ENCODE measurements at regions not wholly inside any gene's neighbourhood (a gene's known extent, or its start where the extent isn't known, plus 50 kb on each side); places are given as distances from the start of the nearest gene placed in this dataset.
"Not testable (repeated sequence)": the region's sequence is repeated elsewhere in the genome, so short reads cannot be mapped to it uniquely, and the experiment has no call there.

DNA sequence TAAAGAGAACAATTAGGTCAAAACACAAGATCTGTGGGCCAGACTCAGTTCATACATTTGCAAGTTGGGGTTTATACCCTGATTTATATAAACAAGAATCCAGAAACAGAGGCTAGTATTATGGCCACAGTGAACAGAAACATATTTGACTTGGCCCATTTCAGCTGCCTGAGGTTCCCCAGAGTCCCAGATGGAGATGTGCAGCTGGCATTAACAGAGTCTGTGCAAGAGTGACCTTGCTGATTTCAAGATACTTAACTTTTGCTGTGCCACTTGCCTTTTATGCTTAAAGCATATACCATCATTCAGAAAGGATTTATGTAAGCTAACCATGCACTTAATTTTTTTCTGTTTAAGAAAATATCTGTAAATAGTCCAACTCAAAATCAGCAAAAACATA, 636.3 kb downstream of the TRIB2 start:
- no peak for DNase-seq (ENCODE audit: low read depth, low spot score)

DNA sequence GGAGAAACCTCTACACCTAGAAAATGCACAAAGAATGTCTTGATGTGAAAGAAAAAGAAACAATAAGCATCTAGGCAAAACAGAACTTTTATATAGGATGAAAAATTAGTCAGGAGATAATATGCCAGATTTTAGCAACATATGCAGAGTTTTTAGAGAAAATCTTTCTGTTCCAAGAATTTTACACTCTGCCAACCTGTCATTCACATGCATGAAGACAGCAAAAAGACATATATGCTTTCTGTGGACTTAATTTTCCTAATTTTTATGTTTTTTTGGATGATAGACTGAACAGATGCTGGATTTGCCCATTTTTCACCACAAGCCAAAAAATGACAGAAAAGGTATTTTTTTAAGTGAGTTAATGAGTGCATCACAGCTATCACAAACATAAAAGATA, 637.3 kb downstream of the TRIB2 start:
- no peak for DNase-seq (ENCODE audit: low read depth, low spot score)

DNA sequence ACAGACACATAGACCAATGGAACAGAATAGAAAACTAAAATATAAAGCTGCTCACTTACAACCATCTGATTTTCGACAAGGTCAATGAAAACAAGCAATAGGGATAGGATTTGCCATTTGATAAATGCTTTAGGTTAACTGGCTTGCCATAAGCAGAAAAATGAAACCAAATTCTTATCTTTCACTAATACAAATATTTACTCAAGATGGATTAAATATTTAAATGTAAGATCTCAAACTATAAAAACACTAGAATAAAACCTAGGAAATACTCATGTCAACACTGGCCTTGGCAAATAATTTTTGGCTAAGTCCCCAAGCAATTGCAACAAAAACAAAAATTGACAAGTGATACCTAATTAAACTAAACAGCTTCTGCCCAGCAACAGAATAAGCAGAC, 665.2 kb downstream of the TRIB2 start:
- not testable (repeated sequence) for DNase-seq (ENCODE audit: low read depth, low spot score)

DNA sequence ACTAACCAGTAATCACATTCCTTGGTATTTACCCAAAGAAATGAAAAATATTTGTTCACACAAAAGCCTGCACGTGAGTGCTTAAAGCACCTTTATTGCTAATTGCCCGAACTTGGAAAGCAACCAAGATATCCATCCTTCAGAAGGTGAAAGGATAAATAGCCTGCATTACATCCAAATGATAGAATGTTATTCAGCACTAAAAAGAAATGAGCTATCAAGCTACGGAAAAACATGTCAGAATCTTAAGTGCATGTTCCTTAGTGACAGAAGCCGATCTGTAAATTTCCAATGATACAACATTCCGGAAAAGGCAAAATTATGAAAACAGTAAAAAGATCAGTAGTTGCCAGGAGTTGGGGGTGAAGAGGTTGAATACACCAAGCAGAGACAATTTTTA, 672.4 kb downstream of the TRIB2 start:
- not testable (repeated sequence) for DNase-seq (ENCODE audit: low read depth, low spot score)

DNA sequence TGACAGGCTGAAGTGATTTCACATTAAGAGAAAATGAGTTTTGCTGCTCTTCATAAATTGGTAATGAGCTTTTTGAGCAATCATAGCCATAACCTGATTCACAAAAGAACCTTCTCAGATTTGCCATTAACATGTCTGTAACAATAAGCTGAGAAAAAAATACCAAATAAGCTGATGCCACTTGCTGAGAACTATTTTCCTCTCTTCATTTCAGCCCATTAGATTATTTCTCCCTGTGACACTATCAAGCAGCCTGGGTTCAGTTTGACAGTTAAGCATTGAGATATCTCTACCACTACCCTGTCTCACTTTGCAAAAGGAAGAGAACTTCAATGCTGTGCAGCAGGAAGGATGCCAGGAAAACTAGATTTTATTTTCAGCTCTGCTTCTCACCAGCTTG, 673.9 kb downstream of the TRIB2 start:
- no peak for DNase-seq (ENCODE audit: low read depth, low spot score)

DNA sequence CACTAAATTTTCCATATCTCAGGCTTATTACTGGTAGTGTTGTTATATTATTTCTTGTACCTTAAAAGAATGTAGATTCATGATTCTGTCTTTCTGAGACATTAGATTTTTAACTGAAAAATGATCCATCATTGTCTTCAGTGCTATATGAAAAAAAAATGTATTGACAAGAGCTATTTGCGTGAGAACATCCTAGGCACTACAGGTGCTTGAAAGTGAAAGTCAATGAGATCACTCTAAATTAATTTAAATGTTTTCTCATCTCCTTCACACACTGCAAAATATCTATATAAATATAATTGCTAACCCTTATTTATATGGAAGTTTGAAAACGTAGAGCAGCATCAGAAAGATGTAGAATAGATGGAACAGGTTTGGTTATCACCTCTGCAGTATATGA, 684.6 kb downstream of the TRIB2 start:
- DNase-seq (ENCODE audit: low read depth, low spot score), result no peak

DNA sequence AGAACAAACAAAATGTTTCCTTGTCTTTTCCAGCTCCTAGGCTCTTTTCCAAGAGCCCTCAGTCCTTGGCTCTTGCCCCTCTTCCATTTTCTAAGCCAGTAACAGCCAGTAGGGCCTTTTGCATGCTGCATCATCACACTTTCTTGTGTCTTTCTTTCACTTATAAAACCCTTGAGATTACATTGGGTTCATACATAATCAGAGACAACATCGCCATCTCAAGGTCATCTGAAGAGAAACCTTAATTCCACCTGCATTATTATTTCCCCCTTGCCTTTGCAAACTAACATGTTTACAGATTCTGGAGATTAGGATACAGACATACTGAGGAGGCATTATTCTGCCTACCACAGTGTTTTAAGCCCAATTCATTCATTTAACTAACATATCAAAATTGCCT, 697.3 kb downstream of the TRIB2 start:
- DNase-seq (ENCODE audit: low read depth, low spot score), result no peak

DNA sequence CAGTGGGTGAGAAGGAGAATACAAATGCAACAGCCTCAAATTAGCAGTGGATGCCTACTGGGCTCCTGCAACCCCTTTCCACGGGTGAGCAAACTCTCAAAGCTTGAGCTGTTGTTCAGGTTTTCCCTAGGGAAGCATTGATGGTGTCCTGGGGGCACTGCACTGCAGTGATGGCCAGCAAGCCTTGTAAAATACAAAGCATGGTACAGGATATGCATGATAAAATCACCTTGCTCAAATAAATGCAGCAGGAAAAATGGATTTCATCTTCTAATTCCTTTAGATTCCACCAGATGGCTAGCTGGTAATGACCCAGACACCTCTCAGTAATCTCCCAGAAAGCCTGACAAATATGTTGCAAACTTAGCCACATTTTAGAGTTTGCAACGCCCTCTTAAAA, 698.2 kb downstream of the TRIB2 start:
- no peak for DNase-seq (ENCODE audit: low read depth, low spot score)

DNA sequence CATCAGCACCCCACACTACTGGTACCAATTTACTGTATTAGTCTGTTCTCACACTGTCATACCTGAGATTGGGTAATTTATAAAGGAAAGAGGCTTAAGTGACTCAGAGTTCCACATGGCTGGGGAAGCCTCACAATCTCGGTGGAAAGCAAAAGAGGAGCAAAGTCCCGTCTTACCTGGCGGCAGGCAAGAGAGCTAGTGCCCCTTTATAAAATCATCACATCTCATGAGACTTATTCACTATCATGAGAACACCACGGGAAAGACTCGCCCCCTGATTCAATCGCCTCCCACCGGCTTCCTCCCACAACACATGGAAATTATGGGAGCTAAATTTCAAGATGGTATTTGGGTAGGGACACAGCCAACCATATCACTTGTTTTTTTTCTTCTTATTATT, 717.2 kb downstream of the TRIB2 start:
- no peak for DNase-seq (ENCODE audit: low read depth, low spot score)

DNA sequence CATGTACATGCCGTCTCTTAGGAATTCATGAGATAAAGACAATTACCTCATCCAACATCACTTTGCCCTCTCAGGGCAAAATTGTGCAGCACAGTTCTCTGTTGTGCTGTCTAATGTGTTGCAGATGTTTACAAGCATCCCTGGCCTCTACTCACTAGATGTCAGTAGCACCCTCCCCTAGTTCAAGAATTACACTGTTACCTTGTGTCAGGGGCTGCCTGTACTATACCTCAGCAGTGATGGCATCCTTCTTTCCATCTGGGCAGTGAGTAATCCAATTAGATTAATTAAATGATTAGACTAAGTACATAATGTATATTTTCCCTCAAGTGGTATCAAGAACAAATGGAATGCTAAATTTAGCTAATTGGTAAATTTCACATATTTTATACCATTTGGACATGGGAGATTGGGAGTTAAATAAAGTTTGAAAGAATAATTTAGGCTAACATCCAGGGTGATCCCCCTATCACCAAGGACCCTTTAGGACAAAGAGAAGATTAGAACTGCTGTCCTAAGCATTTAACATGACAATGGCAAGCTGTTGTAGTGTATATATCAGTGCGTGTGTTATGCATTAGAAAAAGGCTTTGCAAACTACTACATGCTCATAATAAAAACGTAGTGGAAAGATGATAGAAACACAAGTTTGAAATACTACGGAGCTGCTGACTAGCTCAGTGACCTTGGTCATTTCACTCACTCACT, 727.0 kb downstream of the TRIB2 start:
- not testable (repeated sequence) for DNase-seq (ENCODE audit: low read depth, low spot score)

DNA sequence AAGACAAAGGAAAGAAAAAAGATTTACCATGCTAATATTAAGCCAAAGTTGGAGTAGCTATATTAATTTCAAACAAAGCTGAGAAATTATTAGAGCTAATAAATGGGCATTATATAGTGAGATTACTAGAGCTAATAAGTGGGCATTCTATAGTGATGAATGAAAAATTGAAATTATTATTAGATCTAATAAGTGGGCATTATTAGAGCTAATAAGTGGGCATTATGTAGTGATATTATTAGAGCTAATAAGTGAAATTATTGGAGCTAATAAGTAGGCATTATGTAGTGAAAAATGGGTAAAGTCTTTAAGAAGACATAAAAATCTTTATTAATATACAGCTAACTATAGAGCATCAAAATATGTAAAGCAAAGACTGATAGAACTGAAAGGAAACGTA, 745.7 kb downstream of the TRIB2 start:
- DNase-seq (ENCODE audit: low read depth, low spot score), result no peak

DNA sequence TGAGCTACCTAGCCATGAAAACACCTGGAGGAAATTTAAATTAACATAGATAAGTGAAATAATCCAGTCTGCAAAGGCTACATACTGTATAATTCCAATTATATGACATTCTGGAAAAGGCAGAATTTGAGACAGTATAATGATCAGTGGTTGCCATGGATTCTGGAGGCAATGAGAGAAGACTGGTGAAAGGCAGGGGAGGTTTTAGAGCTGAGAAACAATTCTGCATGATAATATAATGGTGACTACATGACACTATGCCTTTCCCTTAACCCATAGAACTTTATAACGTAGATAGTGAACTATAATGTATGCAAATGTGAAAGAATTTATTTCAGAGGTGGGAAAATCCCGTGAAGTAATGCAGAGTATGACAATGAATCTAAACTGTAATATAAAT, 749.3 kb downstream of the TRIB2 start:
- no peak for DNase-seq (ENCODE audit: low read depth, low spot score)

DNA sequence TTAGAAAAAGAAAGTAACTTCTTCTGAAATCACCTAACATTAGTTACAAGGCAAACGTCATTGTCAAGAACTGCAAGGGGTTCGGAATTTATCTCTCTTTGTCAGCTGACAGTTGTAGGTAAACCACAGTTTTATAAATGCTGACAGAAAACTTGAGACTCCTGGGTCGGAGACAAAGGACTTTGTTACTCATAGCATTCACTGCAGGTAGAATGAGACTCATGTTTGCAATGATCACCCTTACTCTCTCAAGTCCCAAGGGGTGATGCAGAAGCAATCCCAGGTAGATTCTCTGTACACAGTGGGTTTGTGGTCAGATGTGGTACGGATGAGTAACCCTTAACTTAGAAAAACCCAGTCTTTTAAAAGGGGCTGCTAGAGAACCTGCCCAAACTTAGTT, 757.8 kb downstream of the TRIB2 start:
- no peak for DNase-seq (ENCODE audit: low read depth, low spot score)

DNA sequence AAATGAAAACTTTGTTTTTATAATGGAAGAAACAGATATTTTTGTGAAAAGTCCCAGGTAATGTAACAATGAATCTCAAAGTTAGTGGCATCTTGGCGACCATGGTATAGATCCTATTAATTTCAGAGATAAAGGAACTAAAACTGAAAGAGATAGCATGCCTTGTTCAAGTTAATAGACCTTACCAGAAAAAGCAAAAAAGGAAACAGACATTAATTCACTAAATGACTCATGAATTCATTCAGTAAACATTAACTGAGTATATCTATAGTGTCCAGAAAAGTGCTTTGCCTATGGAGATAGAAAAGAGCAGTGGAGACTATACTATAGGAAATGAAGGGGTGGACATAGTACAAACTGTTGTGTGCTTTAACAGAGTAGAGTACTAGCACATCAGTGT, 763.3 kb downstream of the TRIB2 start:
- no peak for DNase-seq (ENCODE audit: low read depth, low spot score)

DNA sequence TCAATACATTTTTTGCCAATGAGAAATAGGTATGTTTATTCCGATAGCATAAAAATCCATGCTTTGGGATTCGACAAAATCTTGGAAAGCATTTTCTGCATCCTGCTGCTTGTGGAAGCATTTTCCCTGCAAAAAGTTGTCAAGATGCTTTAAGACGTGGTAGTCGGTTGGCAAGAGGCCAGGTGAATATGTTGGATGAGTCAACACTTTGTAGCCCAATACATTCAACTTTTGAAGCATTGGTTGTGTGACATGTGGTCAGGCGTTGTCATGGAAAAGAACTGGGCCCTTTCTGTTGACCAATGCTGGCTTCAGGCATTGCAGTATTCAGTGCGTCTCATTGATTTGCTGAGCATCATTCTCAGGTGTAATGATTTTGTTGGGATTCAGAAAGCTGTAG, 764.5 kb downstream of the TRIB2 start:
- DNase-seq (ENCODE audit: low read depth, low spot score), result no peak

DNA sequence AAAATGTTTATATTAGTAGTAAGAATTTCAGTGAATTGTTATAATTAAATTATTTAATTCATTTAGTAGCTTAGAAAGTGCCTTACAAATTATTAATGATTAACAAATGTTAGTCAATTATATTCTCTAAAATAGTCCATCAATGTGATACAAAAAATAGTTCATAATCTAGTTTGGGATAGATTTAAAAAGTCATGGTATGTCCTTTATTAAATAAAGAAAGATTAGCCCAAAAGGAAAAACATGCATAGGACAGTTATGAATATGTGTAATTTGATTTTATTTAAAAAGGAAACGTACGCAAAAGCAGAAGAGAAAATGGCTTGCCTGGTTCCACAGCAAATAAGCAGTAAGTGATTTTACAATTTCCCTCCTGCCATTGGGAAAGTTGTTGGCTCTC, 768.5 kb downstream of the TRIB2 start:
- no peak for DNase-seq (ENCODE audit: low read depth, low spot score)

DNA sequence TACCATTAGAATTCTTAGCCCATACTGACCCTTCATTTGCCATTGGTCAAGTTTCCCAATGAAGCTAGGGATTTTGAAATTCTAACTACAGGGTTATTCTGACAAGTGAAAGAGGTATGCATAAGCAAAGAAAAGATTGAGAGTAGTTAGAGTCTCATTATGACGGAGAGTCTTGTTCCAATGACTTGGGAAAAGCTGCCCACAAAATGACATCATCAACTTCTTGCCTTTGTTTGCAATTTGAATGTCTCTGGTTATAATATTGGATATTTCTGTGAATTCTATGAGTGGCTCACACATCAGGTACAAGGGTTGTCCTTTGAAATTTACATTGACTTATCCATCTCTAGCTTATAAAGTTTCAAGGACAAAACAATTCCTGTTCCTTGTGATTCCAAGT, 772.2 kb downstream of the TRIB2 start:
- DNase-seq (ENCODE audit: low read depth, low spot score), result no peak

DNA sequence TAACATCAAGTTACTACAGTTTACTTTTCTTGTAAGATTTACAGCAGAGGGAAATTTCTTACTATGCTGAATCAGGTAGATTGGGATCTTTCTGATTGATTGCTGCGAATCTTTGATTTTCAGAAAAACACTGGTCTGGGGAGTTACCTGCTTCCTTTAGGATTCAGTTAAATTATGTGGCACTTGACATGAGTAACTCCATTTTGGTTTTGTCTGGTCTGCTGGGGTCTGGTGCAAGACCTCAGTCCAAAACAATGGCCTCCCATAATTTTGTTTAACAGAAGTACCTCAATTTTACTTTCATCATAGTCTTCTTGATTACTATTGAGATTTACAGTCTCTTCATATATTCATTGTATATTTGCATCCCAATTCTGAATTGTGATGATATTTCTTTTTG, 775.5 kb downstream of the TRIB2 start:
- no peak for DNase-seq (ENCODE audit: low read depth, low spot score)

DNA sequence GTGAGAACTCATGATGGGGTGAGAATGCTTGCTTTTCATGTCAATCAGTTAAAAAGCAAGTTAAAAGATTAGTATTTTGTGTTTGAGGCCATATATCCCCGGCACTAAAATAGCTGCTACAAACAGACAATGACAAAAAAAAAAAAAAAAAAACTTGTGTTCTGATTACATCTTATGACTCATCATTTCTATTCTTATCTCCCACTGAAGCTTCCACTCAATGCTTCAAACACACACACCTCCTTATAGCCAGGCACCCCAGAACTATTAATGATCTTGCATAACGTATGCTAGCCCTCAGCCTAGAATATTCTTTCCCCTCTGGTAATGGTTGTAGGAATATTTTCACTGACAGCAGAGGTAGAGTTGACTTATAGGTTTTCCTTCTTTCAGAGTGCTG, 778.3 kb downstream of the TRIB2 start:
- DNase-seq (ENCODE audit: low read depth, low spot score), result no peak

DNA sequence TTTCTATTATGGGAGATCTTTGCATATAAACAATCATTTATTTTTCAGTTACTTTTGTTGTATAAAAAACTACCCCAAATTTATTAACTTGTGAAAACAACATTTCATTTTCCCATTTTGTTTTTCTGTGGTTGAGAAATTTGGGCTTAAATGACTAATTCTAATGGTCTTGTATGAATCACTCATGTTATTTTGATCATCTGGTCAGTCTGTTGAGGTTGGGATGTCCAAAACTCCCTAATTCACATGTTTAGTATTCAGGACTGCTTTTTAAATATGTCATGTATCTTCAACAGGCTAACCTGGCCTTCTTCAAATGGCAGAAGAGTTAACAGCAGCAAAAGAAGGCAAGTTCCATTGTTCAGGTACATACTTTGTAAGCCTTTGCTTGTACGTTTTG, 788.1 kb downstream of the TRIB2 start:
- DNase-seq (ENCODE audit: low read depth, low spot score), result no peak

DNA sequence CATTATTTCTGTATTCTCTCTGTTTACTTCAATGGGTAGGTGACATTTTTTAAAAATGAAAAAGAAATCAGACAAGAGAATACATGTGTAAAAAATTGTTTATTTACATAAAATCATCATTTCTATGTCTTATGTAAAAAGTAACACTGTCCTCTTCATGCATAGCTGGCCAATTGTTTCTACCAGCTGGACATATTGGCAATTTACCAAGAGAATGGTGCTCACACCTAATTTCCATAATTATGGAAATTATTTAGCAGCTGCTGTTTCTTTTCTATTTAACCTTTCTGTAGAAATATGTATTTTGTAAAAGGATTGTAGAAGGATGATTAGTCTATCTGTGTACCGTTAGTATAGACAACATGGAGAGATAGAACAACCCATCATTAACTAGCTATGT, 791.9 kb downstream of the TRIB2 start:
- DNase-seq (ENCODE audit: low read depth, low spot score), result no peak

DNA sequence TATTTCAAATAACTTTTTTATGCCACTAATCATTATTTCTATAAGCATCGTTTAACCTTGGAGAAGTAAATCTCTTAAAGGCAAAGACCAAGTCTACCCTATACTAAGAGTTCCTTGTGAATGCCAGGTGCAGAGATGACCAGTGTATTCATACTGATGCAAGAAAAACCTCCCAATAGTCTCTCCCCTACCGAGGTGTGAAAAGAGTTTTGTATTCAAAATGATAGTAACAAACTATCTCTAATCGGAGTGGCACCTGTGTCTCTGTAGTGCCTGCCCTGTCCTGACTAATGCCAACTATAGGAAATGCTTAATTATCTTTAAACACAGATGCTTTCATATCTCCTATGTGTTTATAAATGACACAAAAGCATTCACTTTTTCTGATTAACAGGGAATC, 798.5 kb downstream of the TRIB2 start:
- DNase-seq (ENCODE audit: low read depth, low spot score), result no peak

DNA sequence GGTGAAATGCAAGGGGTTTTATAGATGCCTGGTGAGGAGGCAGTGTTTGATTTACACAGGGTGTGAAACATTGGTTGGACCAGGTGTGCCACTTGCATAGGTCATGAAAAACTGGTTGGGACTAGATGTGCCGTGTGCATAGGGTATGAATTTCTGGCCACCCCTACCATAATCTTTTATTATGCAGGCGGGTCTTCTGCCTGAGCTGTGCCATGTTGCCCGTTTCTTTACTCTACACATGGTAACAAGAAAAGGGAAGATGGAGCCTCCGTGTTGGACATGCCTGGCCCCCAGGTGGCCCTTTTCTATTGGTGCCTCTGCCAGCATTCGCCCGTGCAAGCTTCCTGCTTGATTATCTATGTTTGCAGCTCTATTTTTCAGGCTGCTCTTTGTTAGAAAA, 805.4 kb downstream of the TRIB2 start:
- no peak for DNase-seq (ENCODE audit: low read depth, low spot score)

Measured in activated CD4-positive, CD25-positive, alpha-beta regulatory T cell treated with anti-CD3 and anti-CD28 coated beads, Interleukin-2, amount 50 U/mL, for 16 hours (primary cell).